Liver (tissue), 3 donors: ENCODE measurements at regions not wholly inside any gene's neighbourhood (a gene's known extent, or its start where the extent isn't known, plus 50 kb on each side); places are given as distances from the start of the nearest gene placed in this dataset.

Experiments used
- ATF3 ChIP-seq: IDR thresholded peaks from 2 replicates; pipeline ENCODE4 v1.6.1; 2016; ENCODE audit warnings: antibody characterized with exemption
- CTCF ChIP-seq: fragments of 150-350 bp; IDR thresholded peaks from 2 replicates; pipeline ENCODE4 v1.5.1; 2017; ENCODE audit warnings: improper control_type of control experiment, low read depth, low read length; ENCODE audit not compliant: missing input control
- EGR1 ChIP-seq, 2 donors: IDR thresholded peaks; 2 replicates each; pipeline ENCODE4 v1.6.1; 2016 to 2018; ENCODE audit warnings: antibody characterized with exemption in 2 of 2, low read depth in 2 of 2
- GABPA ChIP-seq, 2 donors: IDR thresholded peaks in 1 of 2; conservative IDR thresholded peaks in 1 of 2; 2 replicates each; pipeline ENCODE4 v1.6.1; 2016; ENCODE audit warnings: antibody characterized with exemption in 2 of 2, mild to moderate bottlenecking in 1 of 2, moderate library complexity in 1 of 2
- HNF4G ChIP-seq: IDR thresholded peaks from 2 replicates; pipeline ENCODE4 v1.6.1; 2016; ENCODE audit warnings: antibody characterized with exemption
- JUND ChIP-seq, 2 donors: IDR thresholded peaks; 2 replicates each; pipeline ENCODE4 v1.6.1; 2016; ENCODE audit warnings: antibody characterized with exemption in 2 of 2
- MAX ChIP-seq: IDR thresholded peaks from 2 replicates; pipeline ENCODE4 v1.6.1; 2016; ENCODE audit warnings: antibody characterized with exemption
- RAD21 ChIP-seq, 2 donors: IDR thresholded peaks; 2 replicates each; pipeline ENCODE4 v1.6.1; 2016; ENCODE audit warnings: antibody characterized with exemption in 2 of 2, mild to moderate bottlenecking in 2 of 2
- REST ChIP-seq: IDR thresholded peaks from 2 replicates; pipeline ENCODE4 v1.6.1; 2016; ENCODE audit warnings: antibody characterized with exemption, mild to moderate bottlenecking
- RXRA ChIP-seq, 2 donors: IDR thresholded peaks; 2 replicates each; pipeline ENCODE4 v1.6.1; 2017 to 2018; ENCODE audit warnings: antibody characterized with exemption in 2 of 2, mild to moderate bottlenecking in 1 of 2
- TAF1 ChIP-seq: conservative IDR thresholded peaks from 2 replicates; pipeline ENCODE4 v1.6.1; 2016; ENCODE audit warnings: antibody characterized with exemption, mild to moderate bottlenecking
- YY1 ChIP-seq: IDR thresholded peaks from 2 replicates; pipeline ENCODE4 v1.6.1; 2016; ENCODE audit warnings: antibody characterized with exemption, mild to moderate bottlenecking
- donor health status: healthy.
- donor health status: healthy.

GRCh38 chr6:15935661-15936060 is 193.2 kb upstream of the MYLIP start:
- TF ChIP-seq CTCF (no peak), TAF1 (no peak), EGR1 (IDR thresholded peaks at IDR 0.05; ENCODE audit: low read depth in 2 of 2) (no peak), REST (no peak), YY1 (no peak), RAD21 (IDR thresholded peaks at IDR 0.05) (no peak), ATF3 (no peak), MAX (no peak), HNF4G (no peak), RXRA (IDR thresholded peaks at IDR 0.05) (no peak), GABPA (IDR thresholded peaks at IDR 0.05 in 1 of 2, conservative IDR thresholded peaks at IDR 0.05 in 1 of 2) (no peak), JUND (IDR thresholded peaks at IDR 0.05) (no peak)
